Heart right ventricle (tissue), 16 donors: ENCODE measurements at regions not wholly inside any gene's neighbourhood (a gene's known extent, or its start where the extent isn't known, plus 50 kb on each side); places are given as distances from the start of the nearest gene placed in this dataset.
A peak's percentile ranks its signal among the peaks of the same experiment; 100 is the strongest.

Experiments used
- ATAC-seq, 8 donors: fragments of 200-7000 bp; cut with Tn5 transposase; one replicate each; pipeline ENCODE4 v1.9.1; 2020; ENCODE audit warnings: mild to moderate bottlenecking in 8 of 8, moderate library complexity in 8 of 8, moderate number of reproducible peaks in 1 of 8
- DNase-seq, 2 donors: peaks; one replicate each; pipeline ENCODE4 v3.0.0-alpha.2; 2020
- H3K27ac ChIP-seq, 10 donors: fragments of 200-600 bp; sonication (generic) in 2 of 10; one replicate each; pipeline versions ENCODE4 v1.5.0 to v1.8.0; 2020 to 2022; ENCODE audit warnings: mild to moderate bottlenecking in 3 of 10
- H3K27me3 ChIP-seq, 7 donors: fragments of 200-600 bp; one replicate each; pipeline ENCODE4 v1.8.0; 2021 to 2022; ENCODE audit warnings: mild to moderate bottlenecking in 2 of 7
- H3K36me3 ChIP-seq, 9 donors: fragments of 200-600 bp; sonication (generic) in 1 of 9; one replicate each; pipeline versions ENCODE4 v1.5.0 to v1.8.0; 2020 to 2022; ENCODE audit warnings: mild to moderate bottlenecking in 2 of 9
- H3K4me1 ChIP-seq, 9 donors: fragments of 200-600 bp; sonication (generic) in 1 of 9; one replicate each; pipeline versions ENCODE4 v1.5.0 to v1.8.0; 2020 to 2022; ENCODE audit warnings: mild to moderate bottlenecking in 4 of 9
- H3K4me3 ChIP-seq, 10 donors: fragments of 200-600 bp; sonication (generic) in 2 of 10; one replicate each; pipeline versions ENCODE4 v1.5.0 to v1.8.0; 2020 to 2022; ENCODE audit warnings: mild to moderate bottlenecking in 7 of 10, moderate library complexity in 2 of 10
- H3K9me3 ChIP-seq, 11 donors: fragments of 200-600 bp in 10 of 11; sonication (generic) in 2 of 11; one replicate each; pipeline versions ENCODE4 v1.5.0 to v1.8.0; 2013 to 2022; ENCODE audit warnings: mild to moderate bottlenecking in 2 of 11, control low read depth in 1 of 11, moderate library complexity in 1 of 11
- WGBS, 2 donors: extraction: QIAGEN DNeasy Blood & Tissue Kit; methylation state at CpG; one replicate each; pipeline ENCODE4 v1.1.7; 2013; ENCODE audit warnings: inconsistent platforms in 1 of 2; 5-methylcytosine and 5-hydroxymethylcytosine counted together
- intact Hi-C, 10 donors: fragments of 100-400 bp; cut with DNase I; formaldehyde crosslinking; loops; one replicate each; pipeline versions ENCODE4 v1.11.1 to v1.14.2; 2022
- TF ChIP-seq, protein P1 (sequence below), 9 donors: fragments of 200-600 bp; sonication (generic) in 2 of 9; IDR thresholded peaks; one replicate each; pipeline versions ENCODE4 v1.5.0 to v1.8.0; 2021 to 2022; ENCODE audit warnings: antibody characterized with exemption in 9 of 9, mild to moderate bottlenecking in 5 of 9, moderate library complexity in 1 of 9
- donor health status: Arrhythmogenic right ventricular cardiomyopathy.
- donor health status: ischemic (EF 13 %, LVEDD 7.1; RV severe dilation, severe dysfunction).
- donor health status: healthy with polysubstance abuse.
- donor health status: DM: no; HTN: yes; CAD: no.
- donor health status: DM: no; HTN: no; CAD: no.
- donor health status: ischemic (EF 25% LVEDD 6.9; RV normal size, moderate dysfunction).
- donor health status: ischemic (EF 25% LVEDD 5.7; RV mildly dilated, moderate dysfunction).
- donor health status: healthy.
- donor health status: DM: yes; HTN: yes; CAD: no.
- donor health status: Ischemic cardiomyopathy.
- donor health status: ischemic (EF 35%, LVEDD 5.7; RV mildly dilated, moderate dysfunction).
- donor health status: nonischemic (EF 11% LVEDD 7.7; RV severe dilation, severe dysfunction).
- donor health status: DM: yes; HTN: yes; CAD: no.
- donor health status: PGD.
- donor health status: ischemic (EF 29% LVEDD 5.4; RV normal size, mild dysfunction).
- donor health status: nonischemic (EF 23%, LVEDD 6.1; RV moderate dilation, normal function).

- no peak for DNase-seq
- H3K27ac ChIP-seq = no peak overlapping the region
- 89% methylated on average over 6 of the region's 6 CpGs for WGBS, 2 donors
- peaks cover 0 to 8% (median 4%) of the 10 kb centered on the region in 7 donors for H3K27me3 ChIP-seq
- H3K4me1 ChIP-seq = peaks cover 0 to 22% (median 0%) of the 10 kb centered on the region in 9 donors
- ATAC-seq = no peak
- H3K9me3 ChIP-seq = no peaks in the 10 kb centered on the region
- no peaks in the 10 kb centered on the region for H3K36me3 ChIP-seq
- intact Hi-C loops = loop anchor here in 1 of 10 donors (10.0 kb wide), 1 partner anchor 237 kb away; no protein-coding TSS in a partner anchor
- TF ChIP-seq, protein P1, sequence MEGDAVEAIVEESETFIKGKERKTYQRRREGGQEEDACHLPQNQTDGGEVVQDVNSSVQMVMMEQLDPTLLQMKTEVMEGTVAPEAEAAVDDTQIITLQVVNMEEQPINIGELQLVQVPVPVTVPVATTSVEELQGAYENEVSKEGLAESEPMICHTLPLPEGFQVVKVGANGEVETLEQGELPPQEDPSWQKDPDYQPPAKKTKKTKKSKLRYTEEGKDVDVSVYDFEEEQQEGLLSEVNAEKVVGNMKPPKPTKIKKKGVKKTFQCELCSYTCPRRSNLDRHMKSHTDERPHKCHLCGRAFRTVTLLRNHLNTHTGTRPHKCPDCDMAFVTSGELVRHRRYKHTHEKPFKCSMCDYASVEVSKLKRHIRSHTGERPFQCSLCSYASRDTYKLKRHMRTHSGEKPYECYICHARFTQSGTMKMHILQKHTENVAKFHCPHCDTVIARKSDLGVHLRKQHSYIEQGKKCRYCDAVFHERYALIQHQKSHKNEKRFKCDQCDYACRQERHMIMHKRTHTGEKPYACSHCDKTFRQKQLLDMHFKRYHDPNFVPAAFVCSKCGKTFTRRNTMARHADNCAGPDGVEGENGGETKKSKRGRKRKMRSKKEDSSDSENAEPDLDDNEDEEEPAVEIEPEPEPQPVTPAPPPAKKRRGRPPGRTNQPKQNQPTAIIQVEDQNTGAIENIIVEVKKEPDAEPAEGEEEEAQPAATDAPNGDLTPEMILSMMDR (IDR thresholded peaks at IDR 0.05) = no peak
- H3K4me3 ChIP-seq = no peak overlapping the region
Measured at GRCh38 chr10:128628252-128628651, 502.0 kb upstream of the MKI67 start.

DNA sequence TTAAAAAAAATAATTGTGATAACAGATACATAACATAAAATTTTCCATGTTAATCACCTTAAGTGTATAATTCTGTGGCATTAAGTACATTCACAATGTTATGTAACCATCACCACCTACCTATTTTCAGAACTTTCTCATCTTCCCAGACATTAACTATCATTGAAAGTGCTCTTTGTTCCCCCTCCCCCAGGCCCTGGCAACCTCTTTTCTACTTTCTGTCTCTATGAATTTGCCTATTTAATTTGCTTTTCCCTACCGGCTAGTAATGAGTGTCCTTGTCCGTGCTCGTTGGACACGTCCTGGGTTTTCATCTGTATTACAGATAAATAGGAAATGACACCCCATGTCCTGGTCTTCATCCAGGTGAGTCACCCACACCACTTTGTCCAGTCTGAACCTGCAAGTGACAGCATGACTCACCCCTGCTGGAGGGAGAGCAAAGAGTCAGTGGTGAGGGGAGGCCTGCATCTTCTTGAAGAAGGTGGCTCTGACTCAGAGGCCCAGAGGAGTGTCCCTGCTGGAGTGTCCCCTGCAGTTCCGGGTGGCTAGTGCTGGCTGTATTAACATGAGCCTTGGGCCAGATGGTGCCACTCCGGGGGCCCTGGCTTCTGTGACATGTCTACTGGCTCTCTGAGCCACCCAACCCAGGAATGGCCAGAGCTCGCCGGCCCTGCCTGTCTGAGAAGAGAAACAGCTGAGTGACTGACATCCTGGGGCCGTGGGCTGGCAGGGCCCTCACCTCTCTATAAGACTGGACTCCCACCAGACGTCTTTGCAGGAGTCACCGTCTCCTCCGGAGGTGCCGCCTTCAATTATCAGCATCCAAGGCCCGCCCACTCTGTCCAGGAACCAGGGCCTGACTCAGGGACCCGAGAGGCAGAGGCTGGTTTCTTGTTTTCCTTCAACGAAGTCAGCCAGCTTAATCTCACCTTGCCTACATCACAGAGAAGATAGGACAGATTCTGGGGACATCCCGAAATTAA is 503.2 kb upstream of the MKI67 start:
- Histone ChIP-seq H3K4me3 (no peak overlapping the region), H3K9me3 (no peaks in the 10 kb centered on the region), H3K36me3 (no peaks in the 10 kb centered on the region), H3K27ac (no peak overlapping the region), H3K4me1 (peaks cover 0 to 22% (median 0%) of the 10 kb centered on the region in 9 donors), H3K27me3 (peaks cover 0 to 8% (median 4%) of the 10 kb centered on the region in 7 donors)
- intact Hi-C loops = loop anchor here in 9 of 10 donors (2.0 to 10.0 kb wide), 8 partner anchors 225 to 1345 kb away; no protein-coding TSS in a partner anchor
- DNase-seq (no peak), ATAC-seq (peak in 1 of 8 donors; percentile 42)
- TF ChIP-seq, protein P1 (IDR thresholded peaks at IDR 0.05) = no peak
- 74% methylated on average over 17 of the region's 17 CpGs for WGBS, 2 donors

DNA sequence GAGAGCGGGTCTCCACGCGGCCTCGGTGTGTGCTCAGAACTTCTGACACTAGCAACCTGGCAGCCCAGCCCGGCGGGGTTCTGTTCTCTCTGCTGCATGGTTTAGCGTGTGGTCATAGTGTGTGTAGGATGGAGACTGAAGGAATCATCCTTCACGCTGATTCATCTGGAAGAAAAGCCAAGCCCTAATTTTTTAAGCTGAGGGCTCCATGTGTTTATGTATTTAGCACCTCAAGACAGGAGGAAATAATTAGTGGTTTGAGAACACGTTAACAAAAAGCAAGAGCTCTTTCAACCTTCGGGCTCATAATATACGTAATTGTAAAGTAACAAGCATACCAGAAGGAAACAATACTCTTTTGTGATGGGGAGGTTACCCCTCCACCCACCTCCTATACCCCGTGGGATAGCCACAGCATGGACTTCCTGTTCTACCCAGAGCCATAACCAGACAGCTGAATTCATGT is 504.6 kb upstream of the MKI67 start:
- intact Hi-C loops = loop anchor here in 8 of 10 donors (2.0 to 10.0 kb wide), 7 partner anchors 224 to 1344 kb away; no protein-coding TSS in a partner anchor
- peaks cover 0 to 16% (median 0%) of the 10 kb centered on the region in 9 donors for H3K4me1 ChIP-seq
- H3K9me3 ChIP-seq = no peaks in the 10 kb centered on the region
- TF ChIP-seq, protein P1 (IDR thresholded peaks at IDR 0.05) = no peak
- DNase-seq (no peak), ATAC-seq (peak in 2 of 8 donors; percentile 34 to 35)
- H3K36me3 ChIP-seq = no peaks in the 10 kb centered on the region
- no peak overlapping the region for H3K4me3 ChIP-seq
- H3K27me3 ChIP-seq = peaks cover 0 to 12% (median 4%) of the 10 kb centered on the region in 7 donors
- 67 to 73% methylated on average over 12 of the region's 12 CpGs for WGBS, 2 donors
- H3K27ac ChIP-seq = no peak overlapping the region

DNA sequence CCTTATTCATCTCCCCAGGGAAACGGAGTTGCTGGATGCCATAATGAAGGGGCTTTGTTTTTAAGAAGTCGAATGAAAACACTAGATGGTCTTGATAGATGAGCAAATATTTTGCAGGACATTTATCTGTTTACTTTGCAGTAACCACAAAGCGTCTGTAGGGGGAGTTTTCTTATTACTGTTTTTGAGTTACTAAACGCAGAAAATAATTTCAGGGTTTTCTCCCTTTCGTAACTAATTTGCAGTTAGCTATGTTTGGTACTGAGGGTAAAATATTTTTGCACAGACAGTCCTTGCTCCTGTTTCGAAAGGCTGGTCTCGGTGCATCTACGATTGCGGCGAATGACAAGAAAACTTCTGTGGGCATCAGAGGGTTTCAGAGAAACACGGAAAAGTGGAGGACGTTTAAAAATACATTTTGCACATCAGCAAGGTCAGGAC is 505.6 kb upstream of the MKI67 start:
- peak in 1 of 2 donors; percentile 41 for DNase-seq
- Histone ChIP-seq H3K4me1 (peaks cover 0 to 16% (median 0%) of the 10 kb centered on the region in 9 donors), H3K9me3 (no peaks in the 10 kb centered on the region), H3K27me3 (peaks cover 0 to 12% (median 4%) of the 10 kb centered on the region in 7 donors), H3K36me3 (no peaks in the 10 kb centered on the region), H3K27ac (no peak overlapping the region), H3K4me3 (no peak overlapping the region)
- ATAC-seq = peak in 1 of 8 donors; percentile 19
- intact Hi-C loops = loop anchor here in 8 of 10 donors (2.0 to 10.0 kb wide), 7 partner anchors 223 to 1343 kb away; no protein-coding TSS in a partner anchor
- TF ChIP-seq, protein P1 (IDR thresholded peaks at IDR 0.05) = peak; percentile 56 to 73 (median 68)
- WGBS, 2 donors = 51 to 52% methylated on average over 12 of the region's 12 CpGs
